Muscle layer of duodenum (tissue), 2 donors: ENCODE measurements at regions not wholly inside any gene's neighbourhood (a gene's known extent, or its start where the extent isn't known, plus 50 kb on each side); places are given as distances from the start of the nearest gene placed in this dataset.

Experiments used
- H3K27ac ChIP-seq: one replicate; pipeline ENCODE4 v1.7.0; 2013; ENCODE audit warnings: mild to moderate bottlenecking, low read length
- H3K27me3 ChIP-seq: one replicate; pipeline ENCODE4 v1.7.0; 2013; ENCODE audit warnings: low read depth, mild to moderate bottlenecking, control low read depth, low read length
- H3K36me3 ChIP-seq, 2 donors: one replicate each; pipeline ENCODE4 v1.7.0; 2013; ENCODE audit warnings: low read length in 2 of 2, control low read depth in 1 of 2, mild to moderate bottlenecking in 1 of 2; ENCODE audit not compliant: insufficient read depth in 2 of 2, control insufficient read depth in 1 of 2
- H3K4me1 ChIP-seq, 2 donors: one replicate each; pipeline ENCODE4 v1.7.0; 2013; ENCODE audit warnings: low read length in 2 of 2, mild to moderate bottlenecking in 2 of 2, control low read depth in 1 of 2, moderate library complexity in 1 of 2; ENCODE audit not compliant: insufficient read depth in 2 of 2, control insufficient read depth in 1 of 2
- H3K4me3 ChIP-seq, 2 donors: one replicate each; pipeline ENCODE4 v1.7.0; 2013; ENCODE audit warnings: low read length in 2 of 2, low read depth in 1 of 2, mild to moderate bottlenecking in 1 of 2
- H3K9me3 ChIP-seq, 2 donors: one replicate each; pipeline ENCODE4 v1.7.0; 2013; ENCODE audit warnings: low read length in 2 of 2, control low read depth in 1 of 2, mild to moderate bottlenecking in 1 of 2; ENCODE audit not compliant: control insufficient read depth in 1 of 2
- donor health status: healthy.

- H3K9me3 ChIP-seq: peaks cover 12 to 20% of the 10 kb centered on the region in 2 donors
- H3K36me3 ChIP-seq: no peaks in the 10 kb centered on the region
- H3K4me1 ChIP-seq: no peaks in the 10 kb centered on the region
- no peak overlapping the region for H3K27ac ChIP-seq
- H3K27me3 ChIP-seq: no peaks in the 10 kb centered on the region
- H3K4me3 ChIP-seq: no peak overlapping the region
These were observed 65.6 kb upstream of the TTC34 start for GRCh38 chr1:2867087-2867425.

GRCh38 chr1:2867861-2868260 is 66.4 kb upstream of the TTC34 start:
- Histone ChIP-seq H3K9me3 (peaks cover 16 to 23% of the 10 kb centered on the region in 2 donors), H3K27ac (no peak overlapping the region), H3K27me3 (no peaks in the 10 kb centered on the region), H3K36me3 (no peaks in the 10 kb centered on the region), H3K4me3 (no peak overlapping the region), H3K4me1 (no peaks in the 10 kb centered on the region)

- no peak overlapping the region for H3K4me3 ChIP-seq
- H3K9me3 ChIP-seq: peaks cover 16 to 23% of the 10 kb centered on the region in 2 donors
- no peaks in the 10 kb centered on the region for H3K4me1 ChIP-seq
- H3K27ac ChIP-seq: no peak overlapping the region
- H3K36me3 ChIP-seq: no peaks in the 10 kb centered on the region
- no peaks in the 10 kb centered on the region for H3K27me3 ChIP-seq
These were observed 67.2 kb upstream of the TTC34 start for GRCh38 chr1:2868571-2869195.

- Histone ChIP-seq H3K27ac (no peak overlapping the region), H3K4me3 (peak overlapping the region in 1 of 2 donors; percentile 32), H3K4me1 (peaks cover 0 to 12% of the 10 kb centered on the region in 2 donors), H3K9me3 (peaks cover 16 to 23% of the 10 kb centered on the region in 2 donors), H3K27me3 (no peaks in the 10 kb centered on the region), H3K36me3 (no peaks in the 10 kb centered on the region)
These were observed 69.8 kb upstream of the TTC34 start for GRCh38 chr1:2871246-2871815.

- H3K36me3 ChIP-seq: no peaks in the 10 kb centered on the region
- no peaks in the 10 kb centered on the region for H3K27me3 ChIP-seq
- no peak overlapping the region for H3K27ac ChIP-seq
- H3K4me3 ChIP-seq: no peak overlapping the region
- H3K4me1 ChIP-seq: peaks cover 0 to 12% of the 10 kb centered on the region in 2 donors
- peaks cover 16 to 23% of the 10 kb centered on the region in 2 donors for H3K9me3 ChIP-seq
These were observed 72.7 kb upstream of the TTC34 start for GRCh38 chr1:2874207-2874606.

GRCh38 chr1:2874607-2875480 is 73.4 kb upstream of the TTC34 start:
- peaks cover 0 to 12% of the 10 kb centered on the region in 2 donors for H3K4me1 ChIP-seq
- no peak overlapping the region for H3K4me3 ChIP-seq
- H3K9me3 ChIP-seq: peaks cover 16 to 23% of the 10 kb centered on the region in 2 donors
- H3K27ac ChIP-seq: no peak overlapping the region
- H3K36me3 ChIP-seq: no peaks in the 10 kb centered on the region
- H3K27me3 ChIP-seq: no peaks in the 10 kb centered on the region

GRCh38 chr1:2875707-2876561 is 74.4 kb upstream of the TTC34 start:
- H3K9me3 ChIP-seq: peaks cover 14% of the 10 kb centered on the region in 2 donors
- no peak overlapping the region for H3K4me3 ChIP-seq
- H3K36me3 ChIP-seq: no peaks in the 10 kb centered on the region
- no peak overlapping the region for H3K27ac ChIP-seq
- H3K4me1 ChIP-seq: peaks cover 0 to 12% of the 10 kb centered on the region in 2 donors
- no peaks in the 10 kb centered on the region for H3K27me3 ChIP-seq

GRCh38 chr1:2876846-2877245 is 75.4 kb upstream of the TTC34 start:
- Histone ChIP-seq H3K27me3 (no peaks in the 10 kb centered on the region), H3K4me1 (peaks cover 0 to 12% of the 10 kb centered on the region in 2 donors), H3K4me3 (no peak overlapping the region)

GRCh38 chr1:2877391-2877790 is 75.9 kb upstream of the TTC34 start:
- peaks cover under 1% of the 10 kb centered on the region in 2 donors for H3K9me3 ChIP-seq
- no peak overlapping the region for H3K27ac ChIP-seq
- H3K36me3 ChIP-seq: no peaks in the 10 kb centered on the region
- H3K27me3 ChIP-seq: no peaks in the 10 kb centered on the region
- no peak overlapping the region for H3K4me3 ChIP-seq
- peaks cover 0 to 12% of the 10 kb centered on the region in 2 donors for H3K4me1 ChIP-seq

More at GRCh38 chr1:2876846-2877245, 75.4 kb upstream of the TTC34 start:
- peaks cover 5% of the 10 kb centered on the region in 2 donors for H3K9me3 ChIP-seq
- no peak overlapping the region for H3K27ac ChIP-seq
- H3K36me3 ChIP-seq: no peaks in the 10 kb centered on the region

GRCh38 chr1:2878591-2878990 is 77.1 kb upstream of the TTC34 start:
- peaks cover 0 to 12% of the 10 kb centered on the region in 2 donors for H3K4me1 ChIP-seq
- no peak overlapping the region for H3K27ac ChIP-seq
- no peaks in the 10 kb centered on the region for H3K27me3 ChIP-seq
- no peak overlapping the region for H3K4me3 ChIP-seq
- H3K9me3 ChIP-seq: no peaks in the 10 kb centered on the region
- no peaks in the 10 kb centered on the region for H3K36me3 ChIP-seq

- no peaks in the 10 kb centered on the region for H3K36me3 ChIP-seq
- H3K9me3 ChIP-seq: no peaks in the 10 kb centered on the region
- H3K27ac ChIP-seq: no peak overlapping the region
- H3K4me3 ChIP-seq: no peak overlapping the region
- H3K4me1 ChIP-seq: peaks cover 0 to 12% of the 10 kb centered on the region in 2 donors
- no peaks in the 10 kb centered on the region for H3K27me3 ChIP-seq
These were observed 77.5 kb upstream of the TTC34 start for GRCh38 chr1:2879026-2879425.
